Suppressor macrophage (primary cell): ENCODE measurements at regions not wholly inside any gene's neighbourhood (a gene's known extent, or its start where the extent isn't known, plus 50 kb on each side); places are given as distances from the start of the nearest gene placed in this dataset.
A peak's percentile ranks its signal among the peaks of the same experiment; 100 is the strongest.

Source experiments
- DNase-seq, 4 experiments: peaks; one replicate each; pipeline ENCODE4 v3.0.0-alpha.2; 2020 to 2022

DNA sequence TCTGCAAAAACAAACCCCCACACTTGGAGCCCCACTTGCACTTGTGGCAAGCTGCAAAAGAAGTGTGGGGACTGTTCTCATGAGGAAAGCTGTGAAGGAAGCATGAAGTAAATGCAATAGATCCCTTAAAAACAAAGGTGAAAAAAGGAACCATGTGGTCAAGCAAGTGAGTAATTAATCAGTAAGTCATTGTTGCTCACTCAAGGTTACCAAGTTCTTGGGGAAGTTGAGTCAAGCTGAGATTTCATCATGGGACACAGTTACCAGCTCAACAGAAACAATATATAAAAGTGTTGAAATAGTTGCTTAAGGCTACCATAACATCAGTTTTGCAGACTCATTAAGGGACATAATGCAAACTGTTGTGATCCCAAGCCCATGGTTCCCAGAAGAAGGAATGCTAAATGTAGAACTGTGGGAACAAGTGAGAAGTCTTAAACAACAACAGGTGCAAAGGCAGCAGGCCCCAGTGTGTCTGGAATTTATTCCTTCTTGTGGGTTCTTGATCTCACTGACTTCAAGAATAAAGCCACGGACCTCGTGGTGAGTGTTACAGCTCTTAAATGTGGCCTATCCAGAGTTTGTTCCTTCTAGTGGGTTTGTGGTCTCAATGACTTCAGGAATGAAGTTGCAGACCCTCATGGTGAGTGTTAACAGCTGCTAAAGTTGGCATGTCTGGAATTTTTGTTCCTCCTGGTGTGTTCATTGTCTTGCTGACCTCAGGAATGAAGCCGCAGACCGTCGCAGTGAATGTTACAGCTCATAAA is 336.3 kb upstream of the RBMY1B start:
- peak; percentile 26 to 79 (median 61) for DNase-seq

DNA sequence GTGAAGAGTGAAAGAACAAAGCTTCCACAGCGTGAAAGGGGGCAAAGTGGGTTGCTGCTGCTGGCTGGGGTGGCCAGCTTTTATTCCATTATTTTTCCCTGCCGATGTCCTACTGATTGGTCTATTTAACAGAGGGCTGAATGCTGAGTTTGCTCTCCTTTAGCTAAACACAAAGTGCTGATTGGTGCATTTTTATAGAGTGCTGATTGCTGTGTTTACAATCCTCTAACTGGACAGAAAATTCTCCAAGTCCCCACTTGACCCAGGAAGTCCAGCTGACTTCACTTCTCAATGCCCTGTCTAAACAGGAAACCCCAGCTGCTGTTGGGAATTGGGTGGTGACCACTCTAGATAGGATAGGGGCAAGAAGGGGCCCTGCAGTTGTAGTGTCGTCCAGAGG is 335.6 kb upstream of the RBMY1B start:
- DNase-seq, result peak; percentile 5 to 63 (median 38)

DNA sequence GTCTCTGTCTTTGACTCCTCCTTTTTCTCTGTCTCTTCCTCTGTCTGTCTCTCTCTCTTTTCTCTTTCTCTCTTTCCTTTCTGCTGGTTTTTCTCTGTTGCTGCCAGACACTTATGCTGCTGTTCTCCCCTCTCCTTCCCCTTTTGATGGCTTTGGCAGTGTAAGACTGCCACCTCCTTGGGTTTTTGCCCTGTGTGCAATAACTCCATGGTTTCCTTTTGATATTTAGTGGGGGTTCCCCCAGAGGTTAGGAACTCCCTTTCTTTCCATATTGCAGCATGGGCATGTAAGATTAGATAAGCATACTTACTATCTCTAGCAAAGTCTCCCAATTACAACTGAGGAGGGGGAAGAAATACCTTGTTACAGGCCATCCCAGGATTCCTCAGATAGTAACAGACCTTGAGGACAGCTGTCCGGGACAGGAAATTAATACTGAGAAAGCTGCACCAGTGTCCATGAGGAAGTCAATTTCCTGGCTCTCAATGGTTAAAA is 333.8 kb upstream of the RBMY1B start:
- DNase-seq, result peak; percentile 18 to 46 (median 36)

DNA sequence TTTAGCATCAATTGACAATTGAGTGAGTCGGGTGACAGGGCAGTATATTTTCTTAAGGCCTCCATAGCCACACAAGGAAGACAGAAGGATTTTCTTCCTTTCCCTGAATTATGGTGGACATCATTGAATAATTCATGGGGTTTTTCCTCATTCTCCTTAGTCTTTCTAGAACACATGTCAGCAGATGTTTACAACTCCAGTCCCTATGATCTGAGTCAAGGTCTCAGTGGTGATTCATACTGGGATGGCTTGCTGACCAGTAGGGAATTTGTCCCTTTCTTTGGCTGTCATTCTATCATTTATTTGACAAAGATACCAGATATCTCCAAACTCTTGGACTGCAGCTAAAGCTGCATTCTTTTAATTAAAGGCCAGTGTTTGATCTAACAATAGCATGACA is 332.9 kb upstream of the RBMY1B start:
- DNase-seq, result no peak

DNA sequence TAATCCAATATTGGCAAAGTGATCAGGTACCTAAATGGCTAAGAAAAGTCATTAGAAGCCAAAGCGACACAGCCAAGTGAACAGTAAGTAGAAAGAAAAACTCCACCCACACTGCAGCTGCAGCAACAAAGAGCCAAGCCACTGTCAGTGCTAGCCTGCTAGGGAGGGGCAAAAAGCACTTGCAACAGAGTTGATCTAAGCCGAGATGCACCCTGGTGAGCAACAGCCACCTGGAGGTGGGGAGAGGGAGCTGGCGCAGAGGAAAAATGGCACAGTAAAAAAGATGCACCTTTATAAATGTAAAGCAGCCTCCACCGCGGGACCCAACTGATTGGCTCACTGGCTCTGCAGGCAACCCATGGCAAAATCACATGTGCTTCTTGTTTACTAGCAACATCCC is 330.2 kb upstream of the RBMY1B start:
- DNase-seq, result no peak

DNA sequence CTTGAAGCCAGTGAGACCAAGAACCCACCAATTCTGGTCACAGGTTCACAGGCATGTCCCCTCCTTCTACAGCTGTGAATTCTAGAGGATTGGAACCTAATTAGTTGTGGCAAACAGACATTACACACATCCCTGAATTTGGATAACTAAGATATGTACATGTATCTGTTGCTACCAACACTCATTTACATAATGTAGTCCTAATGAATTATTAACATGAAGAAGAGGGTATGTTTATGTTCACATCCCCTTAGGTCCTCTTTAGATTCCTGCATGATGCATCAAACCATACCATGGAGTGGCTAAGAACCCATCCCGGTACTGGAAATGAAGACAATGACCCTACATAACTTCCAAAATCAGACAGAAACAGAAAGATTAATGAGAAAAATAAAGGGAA is 326.9 kb upstream of the RBMY1B start:
- no peak for DNase-seq

DNA sequence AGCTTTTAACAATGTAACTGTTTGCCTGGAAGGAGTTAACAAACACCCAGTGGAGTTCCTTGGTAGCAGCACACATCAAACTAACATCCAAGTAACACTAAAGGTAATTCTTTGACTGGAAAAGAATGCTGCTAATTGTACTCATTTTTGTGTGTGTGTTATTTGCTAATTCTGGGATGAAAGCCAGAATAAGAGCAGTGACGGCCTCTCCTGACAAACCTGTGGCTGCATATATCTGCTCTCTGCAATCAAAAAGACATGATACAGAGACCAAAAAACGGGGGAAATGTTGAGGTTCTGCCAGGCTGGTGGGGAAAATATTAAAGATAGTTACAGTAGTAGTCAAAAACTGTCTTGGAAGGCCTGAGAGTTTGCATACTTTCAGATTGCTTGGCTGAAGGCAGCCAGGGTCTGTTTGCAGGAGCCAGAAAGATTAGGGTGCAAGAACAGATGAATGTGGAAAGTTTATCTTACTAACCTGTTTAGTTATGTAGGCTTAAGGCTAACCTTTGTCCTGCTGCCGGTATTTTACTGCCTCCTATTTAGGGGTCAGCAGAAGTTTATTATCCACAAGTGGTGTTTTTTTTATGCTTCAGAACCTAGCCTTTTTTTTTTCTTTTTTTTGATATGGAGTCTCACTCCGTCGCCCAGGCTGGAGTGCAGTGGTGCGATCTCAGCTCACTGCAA is 325.6 kb upstream of the RBMY1B start:
- no peak for DNase-seq

DNA sequence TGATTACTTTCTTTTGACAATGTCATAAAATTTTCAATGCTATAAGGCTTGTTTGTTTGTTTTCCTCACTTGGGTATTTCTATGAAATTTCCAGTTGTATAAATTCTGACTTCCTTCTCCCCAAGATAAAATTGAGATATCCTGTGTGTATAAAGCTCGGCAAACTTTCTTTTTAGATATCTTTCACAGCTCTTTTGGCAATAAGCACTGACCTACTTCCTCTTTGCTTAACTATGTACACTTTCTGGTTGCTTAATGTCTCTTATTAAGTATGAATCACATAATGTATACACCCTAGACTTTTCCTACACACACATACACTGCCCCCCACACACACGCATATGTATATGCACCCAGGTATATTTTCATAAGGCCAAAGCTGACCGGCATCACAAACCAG is 318.4 kb upstream of the RBMY1B start:
- peak in 2 of 4 experiments; percentile 46 to 48 for DNase-seq

DNA sequence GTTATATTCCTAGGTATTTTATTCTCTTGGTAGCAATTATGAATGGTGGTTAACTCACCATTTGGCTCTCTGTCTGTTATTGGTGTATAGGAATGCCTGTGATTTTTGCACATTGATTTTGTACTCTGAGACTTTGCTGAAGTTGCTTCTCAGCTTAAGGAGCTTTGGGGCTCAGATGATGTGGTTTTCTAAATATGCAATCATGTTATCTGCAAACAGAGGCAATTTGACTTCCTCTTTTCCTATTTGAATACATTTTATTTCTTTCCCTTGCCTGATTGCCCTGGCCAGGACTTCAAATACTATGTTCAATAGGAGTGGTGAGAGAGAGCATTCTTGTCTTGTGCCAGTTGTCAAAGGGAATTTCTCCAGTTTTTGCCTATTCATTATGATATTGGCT is 310.9 kb upstream of the RBMY1B start:
- DNase-seq, result peak in 3 of 4 experiments; percentile 2 to 43 (median 28)

DNA sequence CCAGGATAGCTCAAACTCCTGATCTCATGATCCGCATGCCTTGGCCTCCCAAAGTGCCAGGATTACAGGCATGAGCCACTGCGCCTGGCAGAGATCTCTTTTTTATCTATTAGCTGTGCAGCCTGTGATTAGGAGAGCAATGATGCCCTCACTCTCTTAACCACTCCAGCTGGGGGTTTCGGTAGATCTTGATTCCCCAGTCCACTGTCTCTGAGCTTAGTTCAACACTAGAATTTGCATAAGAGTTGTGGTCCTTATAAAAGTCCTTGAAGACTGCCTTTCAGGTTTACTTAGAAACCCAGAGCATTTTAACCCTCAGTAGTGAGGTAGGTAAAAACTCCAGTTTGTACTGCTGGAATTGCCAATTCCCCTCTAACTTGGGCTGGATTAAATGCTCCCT is 283.3 kb upstream of the RBMY1B start:
- DNase-seq, result no peak

DNA sequence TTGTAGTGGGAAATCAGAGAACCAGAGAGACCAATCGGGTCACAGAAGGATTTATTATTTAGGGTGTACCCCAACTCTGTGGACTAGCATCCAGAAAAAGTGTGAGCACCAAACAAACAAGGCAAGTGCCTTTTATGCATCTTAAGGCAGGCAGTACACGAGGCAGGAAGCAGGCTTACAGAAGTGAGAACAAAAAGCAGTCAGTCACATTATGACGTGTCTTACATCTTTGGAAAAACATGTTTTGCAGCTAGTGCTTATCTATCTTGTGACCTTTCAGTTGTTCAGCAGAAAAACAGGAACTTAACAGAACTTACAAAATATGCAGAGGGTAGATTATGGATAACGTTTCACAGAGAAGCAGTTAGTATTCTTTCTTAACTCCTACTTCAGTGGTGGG is 270.9 kb upstream of the RBMY1B start:
- peak; percentile 40 to 84 (median 70) for DNase-seq

DNA sequence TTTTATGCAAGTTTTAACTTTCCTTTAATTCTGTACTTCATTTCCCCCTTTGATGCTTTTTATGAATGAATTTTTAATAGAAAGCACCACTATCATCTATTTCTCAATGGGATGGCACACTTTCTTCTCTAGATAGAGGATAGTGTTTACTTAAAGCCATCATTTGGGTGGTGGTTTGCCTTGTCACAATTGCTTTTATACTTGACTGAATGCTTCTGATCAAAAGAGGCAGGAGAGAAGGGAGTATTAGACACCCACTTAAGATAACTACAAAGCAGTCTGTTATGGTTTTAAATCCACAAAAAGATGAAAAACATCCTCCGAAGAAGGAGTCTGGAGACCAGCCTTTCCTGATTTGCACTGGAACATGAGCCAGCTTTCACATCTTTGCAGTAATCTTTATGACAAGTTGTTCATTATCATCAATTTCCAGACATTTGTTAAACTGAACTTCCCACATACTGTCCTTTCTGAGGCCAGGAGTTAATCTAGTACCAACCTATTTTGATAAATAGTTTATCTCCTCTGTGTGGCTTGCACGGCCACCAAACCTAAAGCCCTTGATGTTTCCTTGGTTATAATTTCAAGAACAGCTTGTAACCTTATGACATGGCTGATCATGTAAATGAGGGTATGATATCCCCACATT is 270.4 kb upstream of the RBMY1B start:
- no peak for DNase-seq

DNA sequence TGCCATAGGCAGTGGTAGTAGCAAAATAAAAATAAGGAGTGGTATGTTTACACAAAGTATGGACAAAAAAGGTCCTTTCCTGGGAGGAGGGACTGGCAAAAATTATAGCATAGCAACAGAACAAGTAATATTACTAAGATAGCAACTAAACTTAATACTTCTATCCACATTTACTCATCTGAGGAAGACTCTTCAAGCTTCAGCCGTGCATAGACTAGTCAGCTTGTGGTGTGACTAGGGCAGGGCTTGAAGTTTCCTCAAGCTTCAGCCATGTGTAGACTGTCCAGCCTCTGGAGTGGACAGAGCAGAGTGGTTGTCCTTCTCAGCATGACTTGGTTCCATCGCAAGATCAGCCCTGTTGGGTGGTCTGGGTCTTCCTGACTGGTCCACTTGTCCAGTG is 268.3 kb upstream of the RBMY1B start:
- no peak for DNase-seq

DNA sequence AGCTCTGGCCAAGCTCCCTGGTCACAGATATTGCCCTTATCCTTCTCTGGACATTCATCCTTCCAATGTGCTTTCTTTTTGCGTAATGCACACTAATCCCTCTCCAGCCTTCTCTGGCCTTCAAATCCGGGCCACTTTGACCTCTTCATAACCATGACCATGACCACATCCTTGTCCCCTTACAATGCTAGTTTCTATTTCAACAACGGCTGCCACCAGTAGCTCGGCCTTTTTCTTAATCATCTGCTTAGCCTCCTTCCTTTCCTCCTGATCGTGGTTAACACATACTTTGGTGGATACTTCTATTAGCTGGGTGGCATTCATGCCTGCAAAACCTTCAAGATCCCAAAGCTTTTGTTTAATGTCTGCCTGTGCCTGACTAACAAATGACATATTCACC is 264.4 kb upstream of the RBMY1B start:
- no peak for DNase-seq

DNA sequence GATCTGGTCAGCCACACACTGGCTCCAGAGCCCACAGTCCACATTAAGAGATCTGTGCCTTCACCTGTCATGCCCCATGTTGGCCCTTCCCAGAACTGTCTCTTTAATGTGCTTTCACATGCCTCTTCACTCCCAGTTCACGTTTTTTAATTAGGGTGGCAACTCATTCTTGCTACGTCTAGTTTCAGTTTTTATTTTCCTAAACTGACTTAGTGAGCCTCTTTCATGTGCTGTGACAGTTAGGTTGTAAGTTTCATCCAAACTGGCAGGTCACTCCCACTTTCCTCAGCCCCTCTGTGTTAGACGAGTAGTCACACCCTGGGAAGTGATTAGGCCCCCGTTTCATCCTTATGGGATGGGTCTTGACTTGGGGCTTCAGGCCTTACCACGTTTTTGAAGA is 262.5 kb upstream of the RBMY1B start:
- DNase-seq, result no peak

DNA sequence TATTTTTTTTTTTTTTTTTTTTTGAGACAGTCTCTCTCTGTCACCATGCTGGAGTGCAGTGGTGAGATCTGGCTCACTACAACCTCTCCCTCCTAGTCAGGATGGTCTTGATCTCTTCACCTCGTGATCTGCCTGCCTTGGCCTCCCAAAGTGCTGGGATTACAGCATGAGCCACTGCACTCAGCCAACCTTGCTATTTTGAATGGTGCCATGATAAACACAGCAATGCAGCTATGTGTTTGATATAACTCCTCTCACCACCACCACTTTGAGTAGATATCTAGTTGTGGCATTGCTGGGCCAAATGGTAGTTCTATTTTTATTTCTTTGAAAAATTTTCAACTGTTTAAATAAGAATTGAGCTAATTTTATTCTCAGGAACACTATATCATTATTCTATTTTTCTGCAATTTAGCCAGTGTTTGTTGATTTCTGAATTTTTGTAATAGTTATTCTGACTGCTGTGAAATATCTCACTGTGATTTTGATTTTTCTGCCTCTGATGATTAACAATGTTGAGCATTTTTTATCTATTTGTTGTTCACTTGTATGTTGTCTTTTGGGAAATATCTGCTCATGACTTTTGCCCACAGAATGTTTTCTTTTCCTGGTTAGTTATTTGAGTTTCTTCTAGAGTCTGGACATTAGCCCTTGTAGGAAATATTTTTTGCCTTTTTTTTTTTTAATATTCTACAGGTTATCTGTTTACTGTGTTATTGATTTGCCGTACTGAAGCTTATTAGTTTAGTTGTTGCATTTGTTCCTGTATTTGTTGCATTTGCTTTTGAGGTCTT is 257.5 kb upstream of the RBMY1B start:
- DNase-seq, result no peak

DNA sequence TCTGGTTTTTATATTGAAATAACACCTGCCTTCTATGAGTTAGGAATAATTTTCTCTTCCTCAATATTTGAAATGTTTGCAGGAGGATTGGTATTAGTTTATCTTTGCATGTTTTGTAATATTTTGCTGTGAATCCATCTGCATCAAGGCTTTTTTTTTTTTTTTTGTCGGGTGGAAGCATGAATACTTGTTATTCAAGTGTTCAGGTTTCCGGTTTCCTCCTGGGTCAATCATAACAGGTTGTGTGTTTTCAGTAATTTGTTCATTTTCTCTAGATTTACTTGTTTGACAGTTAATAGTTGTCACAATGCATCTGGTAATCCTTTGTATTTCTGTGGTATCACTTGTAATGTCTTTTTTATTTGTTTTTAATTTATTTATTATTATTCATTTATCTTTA is 256.7 kb upstream of the RBMY1B start:
- DNase-seq, result no peak

DNA sequence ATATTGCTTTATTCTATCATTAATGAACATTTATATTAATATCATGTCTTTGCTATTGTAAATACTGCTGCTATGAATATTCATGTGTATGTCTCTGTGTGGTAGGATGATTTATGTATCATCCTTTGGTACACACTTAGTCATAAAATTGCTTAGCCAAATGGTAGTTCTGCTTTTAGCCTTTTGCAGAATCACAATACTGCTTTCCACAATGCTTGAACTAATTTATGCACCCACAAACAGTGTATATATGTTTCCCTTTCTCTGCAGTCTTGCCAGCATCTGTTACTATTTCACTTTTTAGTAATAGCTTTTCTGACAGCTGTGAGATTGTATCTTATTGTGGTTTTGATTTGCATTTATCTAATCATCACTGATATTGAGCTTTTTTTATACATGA is 254.3 kb upstream of the RBMY1B start:
- DNase-seq, result peak in 3 of 4 experiments; percentile 15 to 55 (median 51)

DNA sequence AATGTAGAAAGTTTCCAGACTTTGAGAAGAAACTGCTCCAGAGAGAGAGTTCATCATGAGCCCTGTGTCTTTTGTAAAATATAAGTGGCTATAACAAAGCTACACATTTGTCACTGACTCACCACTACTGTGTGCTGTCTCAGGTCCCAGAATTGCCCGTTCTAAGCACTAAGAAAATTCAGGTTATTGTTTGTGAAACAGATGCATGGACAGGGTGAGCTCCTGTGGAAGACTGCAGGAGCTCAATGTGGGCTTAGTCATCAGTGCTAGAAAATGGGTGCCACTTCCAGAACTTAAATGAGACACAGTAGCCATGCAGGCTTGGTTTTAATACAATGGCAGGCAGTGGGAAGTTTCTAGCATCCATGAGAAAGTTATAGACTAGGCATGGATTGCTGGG is 251.4 kb upstream of the RBMY1B start:
- DNase-seq, result no peak

DNA sequence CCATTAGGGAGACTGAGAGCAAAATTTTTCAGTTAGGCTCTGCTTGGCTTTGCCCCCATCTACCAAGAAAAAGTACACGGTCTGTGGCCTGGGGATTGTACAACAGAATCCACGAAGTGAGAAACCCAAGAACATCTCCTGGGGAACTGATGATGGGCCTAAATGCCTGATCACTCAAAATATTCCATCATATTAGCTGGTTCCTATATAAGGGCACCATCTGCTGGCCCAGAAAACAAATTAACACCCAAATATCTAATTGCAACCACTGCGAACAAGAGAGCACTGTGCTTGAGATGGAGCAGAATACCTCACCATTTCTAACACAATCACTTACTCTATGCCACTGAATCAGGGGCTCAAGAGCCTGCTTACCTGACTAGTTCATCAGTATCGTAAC is 250.8 kb upstream of the RBMY1B start:
- DNase-seq, result peak in 3 of 4 experiments; percentile 6 to 52 (median 20)

DNA sequence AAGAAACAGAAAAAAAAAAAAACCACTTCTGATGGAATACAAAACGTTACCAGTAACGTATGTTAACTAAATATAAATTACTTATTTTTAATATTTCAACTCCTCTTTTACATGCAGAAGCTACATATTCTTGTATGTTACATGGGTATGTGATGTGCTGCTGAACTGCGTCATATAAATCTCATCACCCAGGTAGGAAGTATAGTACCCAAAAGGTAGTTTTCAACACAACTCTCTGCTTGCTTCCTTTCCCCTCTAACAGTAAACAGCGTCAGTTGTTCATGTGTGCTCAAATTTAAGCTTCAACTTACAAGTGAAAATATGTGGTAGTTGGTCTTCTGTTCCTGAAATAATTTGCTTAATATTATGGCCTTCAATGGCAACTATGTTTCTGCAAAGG is 250.0 kb upstream of the RBMY1B start:
- no peak for DNase-seq

DNA sequence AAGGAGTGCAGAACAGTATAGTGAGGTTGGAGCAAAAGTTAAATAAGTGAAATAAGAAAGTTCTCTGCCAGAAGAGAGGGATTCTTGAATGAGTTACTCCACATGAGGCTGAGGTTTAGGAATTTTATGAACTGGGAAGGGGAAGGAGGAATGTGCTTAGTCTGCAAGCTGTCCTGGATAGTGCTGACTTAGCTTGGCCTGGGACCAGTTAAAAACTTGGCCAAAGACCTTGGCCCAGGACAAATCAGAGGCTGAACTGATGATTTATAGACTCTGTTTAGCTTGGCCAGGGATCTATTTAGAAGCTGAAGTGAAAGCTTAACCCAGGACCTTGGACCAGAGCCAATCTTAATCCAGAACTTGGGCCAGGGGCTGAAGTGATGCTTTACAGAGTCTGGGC is 244.4 kb upstream of the RBMY1B start:
- peak in 1 of 4 experiments; percentile 5 for DNase-seq

DNA sequence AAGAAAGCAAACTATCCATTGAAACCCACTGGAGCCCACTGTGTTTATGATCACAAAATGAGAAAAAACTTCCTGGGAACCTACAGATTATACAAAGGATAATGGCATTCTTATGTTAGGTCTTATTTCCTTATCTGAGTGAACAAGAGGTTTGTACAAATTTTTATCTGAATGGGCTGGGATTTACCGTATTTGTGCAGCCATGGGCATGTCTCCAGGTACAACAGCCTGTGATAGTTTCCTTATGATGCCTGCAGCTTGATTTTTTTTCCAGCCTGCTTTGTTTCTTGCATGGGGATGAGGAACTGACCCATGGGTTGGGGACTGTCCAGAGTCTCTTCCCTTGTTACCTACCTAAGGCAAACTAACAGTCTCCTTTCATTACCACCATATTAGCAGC is 244.0 kb upstream of the RBMY1B start:
- no peak for DNase-seq
